ENCODE measurements at regions not wholly inside any gene's neighbourhood (a gene's known extent, or its start where the extent isn't known, plus 50 kb on each side); places are given as distances from the start of the nearest gene placed in this dataset.

- TF ChIP-seq CTCF (IDR thresholded peaks at IDR 0.05; ENCODE audit: insufficient read depth, low read length, poor library complexity, severe bottlenecking) (no peak), EZH2phosphoT487 (conservative IDR thresholded peaks at IDR 0.05; ENCODE audit: low read length) (no peak)
Observed at GRCh38 chr18:76202322-76202721, 292.7 kb downstream of the ZNF516 start.
